ENCODE measurements at regions not wholly inside any gene's neighbourhood (a gene's known extent, or its start where the extent isn't known, plus 50 kb on each side); places are given as distances from the start of the nearest gene placed in this dataset.

GRCh38 chr7:119562839-119563238, 710.1 kb upstream of the KCND2 start:
- intact Hi-C loops (cut with DNase I), result no loop called here
- H3K36me3 ChIP-seq (ENCODE audit: control insufficient read depth in 1 of 2, insufficient read depth in 2 of 2, low read length in 1 of 2), result no peaks in the 10 kb centered on the region
- no peak for ATAC-seq (ENCODE audit: low FRiP score)

GRCh38 chr7:119571666-119572065, 701.3 kb upstream of the KCND2 start:
- H3K27ac ChIP-seq (ENCODE audit: low read depth in 1 of 2, low read length in 2 of 2), result no peak overlapping the region
- H3K27me3 ChIP-seq (ENCODE audit: control insufficient read depth in 1 of 2, insufficient read depth in 2 of 2, low read length in 1 of 2), result no peaks in the 10 kb centered on the region
- intact Hi-C loops (cut with DNase I), result no loop called here
- H3K4me3 ChIP-seq (ENCODE audit: low read length in 2 of 2), result no peak overlapping the region
- H3K9me3 ChIP-seq (ENCODE audit: control insufficient read depth, low read length), result no peaks in the 10 kb centered on the region
- H3K36me3 ChIP-seq (ENCODE audit: control insufficient read depth in 1 of 2, insufficient read depth in 2 of 2, low read length in 1 of 2), result no peaks in the 10 kb centered on the region
- no peaks in the 10 kb centered on the region for H3K4me1 ChIP-seq (ENCODE audit: control insufficient read depth in 1 of 2, insufficient read depth in 2 of 2, low read length in 2 of 2)
- 57 to 59% methylated on average over 1 of the region's 1 CpG for WGBS, 2 donors
- ATAC-seq (ENCODE audit: low FRiP score), result no peak
- DNase-seq, result no peak

More at GRCh38 chr7:119562839-119563238, 710.1 kb upstream of the KCND2 start:
- H3K9me3 ChIP-seq (ENCODE audit: control insufficient read depth, low read length), result no peaks in the 10 kb centered on the region
- no peak overlapping the region for H3K27ac ChIP-seq (ENCODE audit: low read depth in 1 of 2, low read length in 2 of 2)
- H3K4me1 ChIP-seq (ENCODE audit: control insufficient read depth in 1 of 2, insufficient read depth in 2 of 2, low read length in 2 of 2), result no peaks in the 10 kb centered on the region
- WGBS, 2 donors, result 37 to 39% methylated on average over 3 of the region's 3 CpGs
- DNase-seq, result no peak
- no peak overlapping the region for H3K4me3 ChIP-seq (ENCODE audit: low read length in 2 of 2)
- no peaks in the 10 kb centered on the region for H3K27me3 ChIP-seq (ENCODE audit: control insufficient read depth in 1 of 2, insufficient read depth in 2 of 2, low read length in 1 of 2)

DNA sequence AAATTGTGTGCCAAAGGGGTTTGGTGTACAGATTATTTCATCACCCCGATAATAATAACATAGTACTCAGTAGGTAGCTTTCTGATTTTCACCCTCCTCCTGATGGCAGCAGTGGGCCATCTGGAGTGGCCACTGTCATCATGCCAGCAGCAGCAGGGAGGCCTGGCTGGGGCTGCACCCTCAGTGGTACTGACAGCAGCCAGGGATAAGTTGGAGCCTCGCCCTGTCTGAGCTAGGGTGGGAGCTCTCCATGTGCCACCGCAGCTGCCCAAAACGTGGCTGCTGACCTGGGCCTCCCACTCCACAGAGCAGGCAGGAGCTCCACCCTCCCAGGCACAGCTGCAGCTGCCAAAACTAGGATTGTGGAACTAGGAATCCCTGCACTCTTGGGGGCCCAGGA, 700.8 kb upstream of the KCND2 start:
- WGBS, 2 donors, result 55 to 70% methylated on average over 2 to 4 of the region's 4 CpGs
- DNase-seq, result no peak
- peak; percentile 38 for ATAC-seq (ENCODE audit: low FRiP score)

DNA sequence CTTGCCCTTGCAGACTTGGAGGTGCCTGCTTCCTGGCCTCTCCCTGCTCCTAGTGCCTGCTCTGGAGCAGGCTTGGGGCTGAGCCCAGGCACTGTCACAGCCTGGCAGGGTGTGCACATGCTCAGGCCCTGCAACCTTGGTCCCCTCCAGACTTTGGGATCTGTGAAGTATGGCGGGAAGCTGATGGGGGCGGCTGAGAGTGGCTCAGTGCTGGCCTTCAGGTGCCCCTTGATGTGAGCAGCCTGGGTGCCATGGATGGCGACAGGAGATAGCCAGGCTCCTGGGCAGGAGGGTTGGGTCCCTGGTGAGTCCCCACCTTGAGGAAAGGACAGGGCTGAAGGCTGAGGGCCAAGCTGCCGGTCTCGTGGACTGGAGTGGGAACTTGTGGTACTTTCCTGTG, 700.4 kb upstream of the KCND2 start:
- H3K36me3 ChIP-seq (ENCODE audit: control insufficient read depth in 1 of 2, insufficient read depth in 2 of 2, low read length in 1 of 2), result no peaks in the 10 kb centered on the region
- H3K9me3 ChIP-seq (ENCODE audit: control insufficient read depth, low read length), result no peaks in the 10 kb centered on the region
- H3K27ac ChIP-seq (ENCODE audit: low read depth in 1 of 2, low read length in 2 of 2), result no peak overlapping the region
- no peak overlapping the region for H3K4me3 ChIP-seq (ENCODE audit: low read length in 2 of 2)
- DNase-seq, result peak; percentile 40 to 67
- intact Hi-C loops (cut with DNase I), result no loop called here
- 93 to 95% methylated on average over 5 of the region's 5 CpGs for WGBS, 2 donors
- ATAC-seq (ENCODE audit: low FRiP score), result peak; percentile 33
- H3K4me1 ChIP-seq (ENCODE audit: control insufficient read depth in 1 of 2, insufficient read depth in 2 of 2, low read length in 2 of 2), result no peaks in the 10 kb centered on the region
- no peaks in the 10 kb centered on the region for H3K27me3 ChIP-seq (ENCODE audit: control insufficient read depth in 1 of 2, insufficient read depth in 2 of 2, low read length in 1 of 2)

More for the DNA sequence above, 700.8 kb upstream of the KCND2 start:
- H3K4me3 ChIP-seq (ENCODE audit: low read length in 2 of 2), result no peak overlapping the region
- intact Hi-C loops (cut with DNase I), result no loop called here
- H3K9me3 ChIP-seq (ENCODE audit: control insufficient read depth, low read length), result no peaks in the 10 kb centered on the region
- no peak overlapping the region for H3K27ac ChIP-seq (ENCODE audit: low read depth in 1 of 2, low read length in 2 of 2)
- H3K4me1 ChIP-seq (ENCODE audit: control insufficient read depth in 1 of 2, insufficient read depth in 2 of 2, low read length in 2 of 2), result no peaks in the 10 kb centered on the region
- no peaks in the 10 kb centered on the region for H3K36me3 ChIP-seq (ENCODE audit: control insufficient read depth in 1 of 2, insufficient read depth in 2 of 2, low read length in 1 of 2)
- H3K27me3 ChIP-seq (ENCODE audit: control insufficient read depth in 1 of 2, insufficient read depth in 2 of 2, low read length in 1 of 2), result no peaks in the 10 kb centered on the region

DNA sequence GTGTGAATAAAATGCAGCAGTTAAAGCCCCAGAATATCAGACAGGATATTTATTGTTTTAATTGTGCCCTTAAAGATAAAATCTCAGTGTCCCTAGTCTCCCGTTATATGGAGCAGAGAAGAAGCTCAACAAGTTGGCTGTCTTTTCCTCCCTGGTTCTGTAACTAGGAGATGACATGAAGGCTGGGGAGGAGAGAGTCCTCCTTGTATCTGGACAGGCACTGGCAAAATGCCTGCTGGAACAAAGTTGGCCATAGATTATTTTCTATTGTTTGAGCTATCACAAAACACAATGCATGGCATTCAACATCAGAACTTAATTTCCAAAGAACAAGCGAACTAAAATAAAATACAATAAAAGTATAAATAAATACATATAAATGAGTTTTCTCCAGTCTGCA, 694.9 kb upstream of the KCND2 start:
- WGBS, 2 donors, result 54% methylated on average over 2 of the region's 2 CpGs
- ATAC-seq (ENCODE audit: low FRiP score) (no peak), DNase-seq (no peak)
- Histone ChIP-seq H3K4me1 (ENCODE audit: control insufficient read depth in 1 of 2, insufficient read depth in 2 of 2, low read length in 2 of 2) (no peaks in the 10 kb centered on the region), H3K27ac (ENCODE audit: low read depth in 1 of 2, low read length in 2 of 2) (no peak overlapping the region), H3K9me3 (ENCODE audit: control insufficient read depth, low read length) (no peaks in the 10 kb centered on the region), H3K4me3 (ENCODE audit: low read length in 2 of 2) (no peak overlapping the region), H3K36me3 (ENCODE audit: control insufficient read depth in 1 of 2, insufficient read depth in 2 of 2, low read length in 1 of 2) (no peaks in the 10 kb centered on the region), H3K27me3 (ENCODE audit: control insufficient read depth in 1 of 2, insufficient read depth in 2 of 2, low read length in 1 of 2) (no peaks in the 10 kb centered on the region)
- intact Hi-C loops (cut with DNase I), result no loop called here

DNA sequence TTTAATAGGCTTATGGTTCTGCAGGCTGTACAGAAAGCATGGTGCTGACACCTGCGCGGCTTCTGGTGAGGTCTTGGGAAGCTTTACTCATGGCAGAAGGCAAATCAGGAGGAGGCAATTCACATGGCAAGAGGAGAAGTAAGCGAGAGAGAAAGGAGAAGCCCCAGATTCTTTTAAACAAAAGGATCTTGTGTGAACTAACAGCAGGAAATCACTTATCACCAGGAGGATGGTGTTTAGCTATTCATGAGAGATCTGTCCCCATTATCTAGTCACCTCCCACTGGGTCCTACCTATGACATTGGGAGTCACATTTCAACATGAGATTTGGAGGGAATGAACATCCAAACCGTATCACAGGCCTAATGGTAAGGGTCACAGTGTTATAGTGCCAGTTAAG, 678.0 kb upstream of the KCND2 start:
- ATAC-seq (ENCODE audit: low FRiP score) (no peak), DNase-seq (no peak)
- Histone ChIP-seq H3K4me3 (ENCODE audit: low read length in 2 of 2) (no peak overlapping the region), H3K27ac (ENCODE audit: low read depth in 1 of 2, low read length in 2 of 2) (no peak overlapping the region), H3K9me3 (ENCODE audit: control insufficient read depth, low read length) (no peaks in the 10 kb centered on the region), H3K27me3 (ENCODE audit: control insufficient read depth in 1 of 2, insufficient read depth in 2 of 2, low read length in 1 of 2) (no peaks in the 10 kb centered on the region), H3K4me1 (ENCODE audit: control insufficient read depth in 1 of 2, insufficient read depth in 2 of 2, low read length in 2 of 2) (no peaks in the 10 kb centered on the region), H3K36me3 (ENCODE audit: control insufficient read depth in 1 of 2, insufficient read depth in 2 of 2, low read length in 1 of 2) (no peaks in the 10 kb centered on the region)
- 26 to 41% methylated on average over 4 of the region's 4 CpGs for WGBS, 2 donors
- intact Hi-C loops (cut with DNase I), result no loop called here

DNA sequence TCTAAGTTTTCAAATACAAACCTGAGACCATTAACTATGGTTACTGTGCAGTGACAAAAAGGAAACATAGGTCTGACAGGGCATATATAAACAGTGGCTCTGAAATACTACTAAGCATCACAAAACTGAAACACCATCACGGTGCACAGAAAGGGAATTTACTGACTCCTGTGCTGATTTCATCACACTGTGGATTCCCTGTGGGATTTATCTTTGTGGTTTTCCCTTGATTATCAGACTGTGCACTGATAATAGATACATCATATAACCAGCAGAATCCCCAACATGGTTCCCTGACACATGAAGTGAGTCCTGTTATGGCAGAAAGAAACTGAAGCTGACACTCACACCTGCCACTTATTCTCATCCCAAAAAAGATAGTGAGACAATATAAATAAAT, 676.3 kb upstream of the KCND2 start:
- Histone ChIP-seq H3K27me3 (ENCODE audit: control insufficient read depth in 1 of 2, insufficient read depth in 2 of 2, low read length in 1 of 2) (no peaks in the 10 kb centered on the region), H3K4me3 (ENCODE audit: low read length in 2 of 2) (no peak overlapping the region), H3K9me3 (ENCODE audit: control insufficient read depth, low read length) (no peaks in the 10 kb centered on the region), H3K4me1 (ENCODE audit: control insufficient read depth in 1 of 2, insufficient read depth in 2 of 2, low read length in 2 of 2) (no peaks in the 10 kb centered on the region), H3K36me3 (ENCODE audit: control insufficient read depth in 1 of 2, insufficient read depth in 2 of 2, low read length in 1 of 2) (no peaks in the 10 kb centered on the region), H3K27ac (ENCODE audit: low read depth in 1 of 2, low read length in 2 of 2) (no peak overlapping the region)
- no peak for ATAC-seq (ENCODE audit: low FRiP score)
- 58 to 70% methylated on average over 1 of the region's 1 CpG for WGBS, 2 donors
- DNase-seq, result no peak
- intact Hi-C loops (cut with DNase I), result no loop called here

DNA sequence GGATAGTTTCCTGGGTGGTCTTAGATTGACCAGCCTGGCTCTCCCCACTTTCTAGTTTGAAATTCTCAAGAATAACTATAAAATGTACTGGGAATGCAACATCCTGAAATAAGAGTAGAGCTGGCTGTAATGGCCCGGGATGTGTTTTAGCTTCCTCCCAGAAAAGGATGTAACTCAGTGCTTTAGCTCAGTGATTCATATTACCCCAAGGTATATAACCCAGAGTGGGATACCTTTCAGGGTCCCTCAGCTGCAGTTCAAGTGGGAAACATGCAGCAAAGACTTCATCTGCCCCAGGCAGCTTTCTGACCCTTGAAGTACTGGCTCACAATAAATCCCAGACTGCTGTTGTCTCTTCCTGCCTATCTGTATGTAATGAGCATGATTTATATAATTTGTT, 666.7 kb upstream of the KCND2 start:
- DNase-seq (no peak), ATAC-seq (ENCODE audit: low FRiP score) (no peak)
- Histone ChIP-seq H3K27me3 (ENCODE audit: control insufficient read depth in 1 of 2, insufficient read depth in 2 of 2, low read length in 1 of 2) (no peaks in the 10 kb centered on the region), H3K27ac (ENCODE audit: low read depth in 1 of 2, low read length in 2 of 2) (no peak overlapping the region), H3K36me3 (ENCODE audit: control insufficient read depth in 1 of 2, insufficient read depth in 2 of 2, low read length in 1 of 2) (no peaks in the 10 kb centered on the region), H3K4me3 (ENCODE audit: low read length in 2 of 2) (no peak overlapping the region), H3K4me1 (ENCODE audit: control insufficient read depth in 1 of 2, insufficient read depth in 2 of 2, low read length in 2 of 2) (no peaks in the 10 kb centered on the region), H3K9me3 (ENCODE audit: control insufficient read depth, low read length) (peaks cover 1% of the 10 kb centered on the region)
- 88 to 91% methylated on average over 1 of the region's 1 CpG for WGBS, 2 donors
- intact Hi-C loops (cut with DNase I), result no loop called here

GRCh38 chr7:119620769-119621168, 652.2 kb upstream of the KCND2 start:
- Histone ChIP-seq H3K9me3 (ENCODE audit: control insufficient read depth, low read length) (no peaks in the 10 kb centered on the region), H3K4me3 (ENCODE audit: low read length in 2 of 2) (no peak overlapping the region), H3K4me1 (ENCODE audit: control insufficient read depth in 1 of 2, insufficient read depth in 2 of 2, low read length in 2 of 2) (no peaks in the 10 kb centered on the region), H3K36me3 (ENCODE audit: control insufficient read depth in 1 of 2, insufficient read depth in 2 of 2, low read length in 1 of 2) (no peaks in the 10 kb centered on the region), H3K27me3 (ENCODE audit: control insufficient read depth in 1 of 2, insufficient read depth in 2 of 2, low read length in 1 of 2) (no peaks in the 10 kb centered on the region), H3K27ac (ENCODE audit: low read depth in 1 of 2, low read length in 2 of 2) (no peak overlapping the region)
- DNase-seq (no peak), ATAC-seq (ENCODE audit: low FRiP score) (no peak)
- WGBS, 2 donors, result 58 to 63% methylated on average over 4 of the region's 4 CpGs
- intact Hi-C loops (cut with DNase I), result no loop called here

Measured in aorta (tissue), 5 donors.